NCI-H510A (cell line): ENCODE measurements at regions not wholly inside any gene's neighbourhood (a gene's known extent, or its start where the extent isn't known, plus 50 kb on each side); places are given as distances from the start of the nearest gene placed in this dataset.
"Not testable (repeated sequence)": the region's sequence is repeated elsewhere in the genome, so short reads cannot be mapped to it uniquely, and the experiment has no call there.

Source experiments
- DNase-seq: peaks from one replicate; lab custom pipeline; 2025; lab: John Stamatoyannopoulos, UW

- DNase-seq, result no peak
Observed at GRCh38 chr13:22967669-22968068, 213.1 kb upstream of the SGCG start.

DNA sequence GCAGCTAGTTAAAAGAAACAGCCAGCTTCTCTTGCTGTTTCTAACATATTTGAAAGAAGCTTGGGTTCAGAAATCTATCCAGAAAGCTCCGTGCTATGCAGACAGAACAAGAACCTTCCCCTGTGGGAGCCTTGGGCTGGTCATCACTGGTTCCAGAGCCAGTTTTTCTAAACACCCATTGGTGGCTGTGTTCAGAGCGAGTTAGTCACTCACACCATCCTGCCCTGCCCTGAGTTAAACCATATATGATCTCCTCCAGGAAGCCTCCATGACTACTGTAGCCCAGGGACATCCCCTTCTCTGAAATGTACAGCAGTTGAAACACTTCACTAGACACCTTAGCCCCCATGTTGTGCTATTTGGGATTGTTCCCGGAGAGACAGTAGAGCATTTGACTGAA, 200.8 kb upstream of the SGCG start:
- DNase-seq, result no peak

- DNase-seq, result no peak
Observed at GRCh38 chr13:22980936-22981335, 199.8 kb upstream of the SGCG start.

- no peak for DNase-seq
Observed at GRCh38 chr13:22993148-22993547, 187.6 kb upstream of the SGCG start.

GRCh38 chr13:23003446-23003845, 177.3 kb upstream of the SGCG start:
- DNase-seq, result no peak

DNA sequence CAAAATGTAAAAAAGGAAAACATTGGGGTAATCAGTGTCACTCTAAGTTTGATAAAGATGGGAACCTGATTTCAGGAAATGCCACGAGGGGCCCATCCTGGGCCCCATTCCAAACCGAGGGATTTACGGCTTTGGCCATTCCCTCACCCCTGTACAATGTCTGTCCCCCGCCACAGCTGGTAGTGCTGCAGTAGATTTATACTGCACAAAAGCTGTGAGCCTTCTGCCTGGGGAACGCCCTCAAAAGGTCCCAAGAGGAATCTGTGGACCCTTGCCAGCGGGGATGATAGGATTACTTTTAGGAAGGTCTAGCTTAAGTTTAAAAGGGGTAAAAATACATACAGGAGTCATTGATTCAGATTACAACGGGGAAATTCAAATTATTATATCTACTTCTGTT, 173.4 kb upstream of the SGCG start:
- no peak for DNase-seq

- DNase-seq, result no peak
Observed at GRCh38 chr13:23018143-23018542, 162.6 kb upstream of the SGCG start.

GRCh38 chr13:23020246-23020843, 160.4 kb upstream of the SGCG start:
- no peak for DNase-seq

DNA sequence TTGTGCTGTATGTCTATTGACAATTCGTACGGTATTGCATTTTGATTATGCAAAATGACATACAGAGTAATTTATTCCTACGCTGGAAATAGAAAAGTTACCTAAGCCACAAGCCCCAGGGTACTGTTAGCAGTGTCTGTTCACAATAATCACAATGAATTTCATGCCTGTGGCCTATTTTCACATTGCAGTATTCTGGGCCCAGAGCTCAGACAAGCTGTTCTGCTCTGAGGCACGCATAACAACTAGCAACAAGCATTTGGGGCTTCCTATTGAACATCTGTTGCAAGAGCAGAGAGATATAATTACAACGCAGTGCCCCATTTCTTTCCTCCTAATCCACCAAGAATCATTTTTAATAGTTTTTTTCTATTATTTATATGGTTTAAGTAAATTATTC, 158.9 kb upstream of the SGCG start:
- DNase-seq, result no peak

GRCh38 chr13:23022704-23023103, 158.1 kb upstream of the SGCG start:
- DNase-seq, result no peak

- no peak for DNase-seq
Observed at GRCh38 chr13:23025864-23026608, 154.7 kb upstream of the SGCG start.

DNA sequence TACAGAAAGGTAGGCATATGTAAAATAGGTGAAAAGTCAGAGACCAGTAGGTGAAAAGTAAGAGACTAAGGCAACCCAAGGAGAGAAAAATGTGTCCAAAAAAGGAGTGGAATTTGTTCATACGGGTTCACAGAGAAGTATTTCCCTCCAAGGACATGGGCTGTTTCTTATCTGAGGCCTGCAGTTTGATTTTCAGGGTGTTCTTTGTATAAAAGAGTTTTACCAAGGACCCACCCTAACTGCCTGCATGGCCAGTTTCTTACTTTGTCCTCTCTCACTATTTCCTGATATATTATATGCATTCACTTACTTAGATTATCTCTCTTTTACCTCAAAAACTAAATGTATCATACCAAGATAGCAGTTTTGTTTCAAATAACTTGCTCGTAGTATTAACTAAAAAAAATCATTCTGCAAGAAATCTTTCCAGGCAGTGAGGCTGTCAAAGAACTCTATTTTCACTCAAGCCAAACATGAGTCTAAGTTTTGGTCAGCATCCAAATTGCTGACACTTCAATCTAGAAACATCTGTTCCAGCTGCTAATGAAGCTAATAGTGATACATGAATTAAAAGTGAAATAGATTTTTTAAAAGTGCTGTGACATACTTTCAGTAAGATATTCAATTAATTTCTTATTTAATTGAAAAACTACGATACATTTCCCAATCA, 141.4 kb upstream of the SGCG start:
- no peak for DNase-seq

DNA sequence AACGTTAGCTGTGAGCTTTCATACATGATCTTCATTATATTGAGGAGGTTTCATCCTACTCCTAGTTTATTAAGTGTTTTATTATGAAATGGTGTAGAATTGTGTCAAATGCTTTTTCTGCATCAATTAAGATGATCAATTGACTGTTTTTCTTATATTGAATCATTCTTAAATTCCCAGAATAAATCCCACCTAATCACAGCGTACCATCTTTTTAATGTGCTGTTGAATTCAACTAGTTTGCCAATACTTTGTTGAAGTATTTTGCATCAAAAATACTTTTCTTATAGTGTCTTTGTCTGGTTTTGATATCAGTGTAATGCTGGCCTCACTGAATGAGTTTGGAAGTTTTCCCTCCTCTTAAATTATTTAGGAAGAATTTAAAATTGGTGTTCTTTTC, 138.6 kb upstream of the SGCG start:
- DNase-seq, result no peak

DNA sequence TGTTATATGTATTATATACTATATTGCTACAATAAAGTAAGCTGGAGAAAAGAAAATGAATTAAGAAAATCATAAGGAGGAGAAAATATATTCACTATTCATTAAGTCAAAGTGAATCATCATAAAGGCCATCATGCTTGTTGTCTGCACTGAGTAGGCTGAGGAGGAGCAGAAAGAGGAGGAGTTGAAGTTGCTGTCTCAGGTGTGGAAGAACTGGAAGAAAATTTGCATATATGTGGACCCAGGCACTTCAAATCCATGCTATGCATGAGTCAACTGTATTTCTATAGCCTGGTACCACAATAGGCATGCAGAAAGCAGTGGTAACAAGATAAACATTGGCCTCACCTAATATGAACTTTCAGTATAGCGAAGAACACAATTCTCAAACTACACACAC, 135.9 kb upstream of the SGCG start:
- no peak for DNase-seq

DNA sequence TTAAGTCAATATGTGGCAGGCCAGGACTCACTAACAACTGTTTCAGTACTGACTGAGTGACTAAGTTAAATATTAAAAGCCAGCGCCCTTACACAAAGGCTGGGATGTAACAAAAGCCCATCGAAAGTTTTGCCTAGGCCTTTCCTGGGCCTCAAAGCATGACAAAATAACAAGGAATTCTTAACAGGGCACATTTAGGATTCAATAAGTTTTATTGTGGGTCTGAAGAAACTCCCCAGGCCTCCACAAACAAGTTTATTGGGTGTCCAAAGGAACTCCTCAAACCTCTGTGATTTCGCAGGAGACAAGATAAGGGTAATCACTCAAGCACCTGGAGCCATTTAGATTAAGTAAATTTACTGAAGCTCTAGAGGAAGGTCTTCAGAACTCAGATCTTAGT, 130.7 kb upstream of the SGCG start:
- DNase-seq, result no peak

DNA sequence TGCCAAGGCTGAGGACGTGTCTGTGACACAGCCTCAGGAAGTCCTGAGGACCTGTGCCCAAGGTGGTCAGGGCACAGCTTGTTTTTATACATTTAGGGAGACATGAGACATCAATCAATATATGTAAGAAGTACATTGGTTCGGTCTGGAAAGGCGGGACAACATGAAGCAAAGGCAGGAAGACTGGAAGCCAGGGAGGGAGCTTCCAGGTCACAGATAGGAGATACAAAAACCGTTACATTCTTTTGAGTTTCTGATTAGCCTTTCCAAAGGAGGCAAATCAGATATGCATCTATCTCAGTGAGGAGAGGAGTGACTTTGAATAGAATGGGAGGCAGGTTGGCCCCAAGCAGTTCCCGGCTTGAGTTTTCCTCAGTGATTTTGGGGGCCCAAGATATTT, 127.1 kb upstream of the SGCG start:
- not testable (repeated sequence) for DNase-seq

GRCh38 chr13:23059173-23059572, 121.6 kb upstream of the SGCG start:
- no peak for DNase-seq

DNA sequence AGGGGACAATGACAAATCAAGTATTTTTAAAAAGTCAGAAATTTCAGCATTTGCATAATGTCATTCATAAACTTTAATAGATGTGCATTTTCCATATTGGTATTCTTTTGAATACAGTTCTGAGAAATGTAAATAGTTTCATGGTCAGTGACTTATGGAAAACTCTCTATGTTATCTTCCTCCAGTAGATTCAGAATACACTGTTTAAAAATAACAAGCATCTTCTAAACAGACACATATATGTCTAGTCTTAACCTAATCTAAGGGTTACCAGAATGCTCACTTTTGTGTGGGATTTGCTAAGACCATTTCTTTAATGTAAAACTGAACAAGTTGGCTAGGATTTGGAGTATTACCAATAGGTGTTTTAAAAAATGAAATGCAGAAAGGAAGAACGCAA, 119.8 kb upstream of the SGCG start:
- DNase-seq, result no peak

DNA sequence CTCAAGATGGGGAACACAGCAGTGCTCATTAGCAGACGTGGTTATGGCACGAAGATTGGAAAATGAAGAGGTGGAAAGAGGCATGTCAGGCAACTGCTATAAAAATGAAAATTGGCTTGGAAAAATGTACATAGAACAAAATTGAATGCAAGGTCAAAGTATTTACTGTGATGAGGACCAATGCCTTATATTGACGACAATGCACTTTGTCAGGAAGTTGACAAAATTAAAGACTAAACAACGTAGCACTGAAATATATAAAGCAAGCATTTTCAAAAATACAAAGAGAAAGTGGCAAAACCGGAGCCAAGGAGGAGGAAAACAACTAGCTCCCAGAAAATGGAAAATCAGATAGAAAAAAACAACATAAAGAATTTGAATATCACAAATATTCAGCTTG, 113.7 kb upstream of the SGCG start:
- DNase-seq, result no peak

DNA sequence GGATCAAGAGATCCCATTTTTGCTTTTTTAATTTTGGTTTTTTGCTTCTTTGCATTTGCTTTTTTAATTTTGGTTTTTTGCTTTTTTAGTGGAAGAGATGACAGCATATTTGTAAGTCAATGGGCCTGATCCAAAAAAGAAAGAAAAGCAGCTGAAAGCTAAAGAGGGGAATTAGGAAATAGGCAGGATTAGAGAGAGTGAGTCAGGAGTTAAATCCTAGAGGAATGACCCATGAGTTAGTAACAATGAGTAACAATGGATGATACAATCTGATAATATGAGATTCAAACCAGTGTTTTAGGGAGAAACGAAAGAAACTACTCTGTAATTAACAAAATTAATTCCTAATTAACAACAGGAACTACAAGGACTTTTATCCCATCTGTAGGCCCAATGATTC, 111.2 kb upstream of the SGCG start:
- DNase-seq, result no peak

DNA sequence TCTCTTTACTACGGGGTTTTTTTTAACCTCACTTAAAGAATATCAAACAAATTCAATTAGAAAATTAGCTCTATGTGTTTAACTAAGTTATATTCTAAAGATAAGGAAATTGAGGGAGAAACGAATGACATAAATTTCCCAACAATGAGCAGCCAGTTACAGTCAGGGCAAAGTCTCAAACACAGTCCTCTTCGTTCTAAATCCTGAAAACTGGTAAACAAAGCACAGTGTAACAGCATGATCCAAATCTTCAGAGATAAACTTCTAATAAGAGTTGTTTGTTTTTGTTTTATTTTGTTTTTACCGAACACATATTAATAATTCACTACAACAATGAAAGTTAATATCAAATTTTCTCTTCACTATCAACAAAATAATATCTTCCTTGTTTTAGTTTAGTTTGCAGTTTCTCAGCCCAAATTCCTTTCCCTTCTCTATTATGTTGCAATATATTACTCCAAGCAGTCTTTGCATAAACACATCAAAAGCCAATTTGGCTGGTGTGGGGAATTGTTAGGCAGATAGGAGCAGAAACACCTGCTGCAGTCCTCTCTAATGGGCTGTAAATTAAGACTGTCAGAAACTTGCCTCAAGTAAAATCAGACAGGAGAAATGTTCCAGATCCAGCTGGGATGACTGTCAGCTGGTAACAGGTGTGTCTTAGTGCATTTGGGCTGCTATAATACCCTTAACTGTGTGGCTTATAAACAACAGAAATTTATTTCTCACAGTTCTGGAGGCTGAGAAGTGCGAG, 106.5 kb upstream of the SGCG start:
- DNase-seq, result no peak

DNA sequence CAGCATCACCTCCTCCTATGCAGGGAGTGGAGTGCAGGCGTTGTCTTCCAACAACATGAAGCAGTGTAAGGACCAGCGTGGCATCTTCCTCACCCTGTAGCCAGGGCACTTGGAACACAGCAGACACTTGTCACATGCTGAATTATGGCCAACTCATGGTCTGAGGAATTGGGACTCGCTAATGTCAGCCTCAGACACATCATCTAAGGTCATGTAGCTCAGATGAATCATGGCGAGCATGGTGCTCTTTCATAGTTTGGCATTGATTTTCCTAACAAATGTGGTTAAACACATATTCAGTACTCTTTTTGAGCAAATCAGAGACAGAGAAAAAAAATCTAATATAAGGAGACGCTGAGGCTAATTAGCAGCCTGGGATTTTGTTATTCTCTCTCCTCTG, 99.6 kb upstream of the SGCG start:
- DNase-seq, result no peak

- no peak for DNase-seq
Observed at GRCh38 chr13:23081901-23082300, 98.9 kb upstream of the SGCG start.
